IMR-90 (cell line): ENCODE measurements at regions not wholly inside any gene's neighbourhood (a gene's known extent, or its start where the extent isn't known, plus 50 kb on each side); places are given as distances from the start of the nearest gene placed in this dataset.

Source experiments
- ATAC-seq: fragments of 200-7000 bp; cut with Tn5 transposase; 2 replicates; pipeline ENCODE4 v1.9.1; 2020; ENCODE audit warnings: low read depth, mild to moderate bottlenecking, moderate library complexity
- BruUV-seq: library from RNA; stranded (reverse); fragments of 400-500 nt; replicated peaks from 2 replicates; lab custom pipeline; 2021; lab: Mats Ljungman, UMichigan
- CTCF ChIA-PET: fragments of 300-600 bp; formaldehyde crosslinking; extraction: SDS; loops from one replicate; lab custom pipeline; 2021; ENCODE audit warnings: antibody characterized with exemption; lab: Yijun Ruan, JAX
- POLR2A ChIA-PET: fragments of 300-600 bp; sonication (Branson Sonifier 250); formaldehyde crosslinking; loops from one replicate; lab custom pipeline; 2022; ENCODE audit warnings: antibody characterized with exemption; ENCODE audit not compliant: unreplicated experiment; lab: Charles Lee
- DNase-seq: peaks from one replicate; pipeline ENCODE4 v3.0.0; 2013
- H2AFZ ChIP-seq: replicated peaks from 2 replicates; pipeline ENCODE3; 2013; ENCODE audit warnings: low read length, mild to moderate bottlenecking; ENCODE audit not compliant: poor library complexity
- H2AK5ac ChIP-seq: 2 replicates; pipeline ENCODE4 v1.6.1; 2013; ENCODE audit warnings: low read depth, low read length, inconsistent platforms
- H2AK9ac ChIP-seq: replicated peaks from 2 replicates; pipeline ENCODE3; 2013; ENCODE audit warnings: mild to moderate bottlenecking, low read depth, low read length, moderate library complexity; ENCODE audit not compliant: poor library complexity
- H2BK120ac ChIP-seq: 2 replicates; pipeline ENCODE4 v1.6.1; 2013; ENCODE audit warnings: low read depth, low read length, inconsistent platforms
- H2BK15ac ChIP-seq: 3 replicates; pipeline ENCODE4 v1.6.1; 2013; ENCODE audit warnings: low read depth, low read length, inconsistent platforms
- H2BK20ac ChIP-seq: 2 replicates; pipeline ENCODE4 v1.6.1; 2013; ENCODE audit warnings: low read depth, mild to moderate bottlenecking, inconsistent platforms, low read length, moderate library complexity
- H2BK5ac ChIP-seq: 2 replicates; pipeline ENCODE4 v1.6.1; 2013; ENCODE audit warnings: mild to moderate bottlenecking, low read depth, low read length, inconsistent platforms; ENCODE audit not compliant: poor library complexity, severe bottlenecking
- H3K14ac ChIP-seq: replicated peaks from 2 replicates; pipeline ENCODE4 v1.6.1; 2013; ENCODE audit warnings: low read depth, low read length, inconsistent platforms
- H3K18ac ChIP-seq: 2 replicates; pipeline ENCODE4 v1.6.1; 2013; ENCODE audit warnings: low read depth, low read length, control low read depth
- H3K23ac ChIP-seq: 2 replicates; pipeline ENCODE4 v1.6.1; 2013; ENCODE audit warnings: low read depth, low read length, inconsistent platforms
- H3K27ac ChIP-seq: 2 replicates; pipeline ENCODE4 v1.5.1; 2013; ENCODE audit warnings: mild to moderate bottlenecking, control low read depth, low read length; ENCODE audit not compliant: insufficient read depth
- H3K27me3 ChIP-seq: 2 replicates; pipeline ENCODE4 v1.6.1; 2013; ENCODE audit warnings: low read length; ENCODE audit not compliant: control insufficient read depth, insufficient read depth
- H3K36me3 ChIP-seq: 2 replicates; pipeline ENCODE4 v1.6.1; 2013; ENCODE audit warnings: low read length, mixed read lengths; ENCODE audit not compliant: control insufficient read depth, insufficient read depth
- H3K4ac ChIP-seq: 2 replicates; pipeline ENCODE4 v1.6.1; 2013; ENCODE audit warnings: low read depth, low read length, inconsistent platforms
- H3K4me1 ChIP-seq: 2 replicates; pipeline ENCODE4 v1.6.1; 2013; ENCODE audit warnings: low read length, mixed read lengths; ENCODE audit not compliant: control insufficient read depth, insufficient read depth
- H3K4me2 ChIP-seq: 2 replicates; pipeline ENCODE4 v1.6.1; 2013; ENCODE audit warnings: low read depth, mild to moderate bottlenecking, control low read depth, low read length, moderate library complexity
- H3K4me3 ChIP-seq: 2 replicates; pipeline ENCODE4 v1.5.1; 2013; ENCODE audit warnings: low read depth, mild to moderate bottlenecking, control low read depth, low read length, moderate library complexity; ENCODE audit not compliant: insufficient read depth
- H3K56ac ChIP-seq: 2 replicates; pipeline ENCODE4 v1.6.1; 2013; ENCODE audit warnings: low read length, inconsistent platforms; ENCODE audit not compliant: insufficient read depth; ENCODE audit errors: extremely low read depth
- H3K79me1 ChIP-seq, 2 experiments: 2 replicates each; pipeline ENCODE4 v1.6.1; 2013; ENCODE audit warnings: low read length in 2 of 2, inconsistent platforms in 1 of 2, low read depth in 1 of 2
- H3K9ac ChIP-seq: 2 replicates; pipeline ENCODE4 v1.6.1; 2013; ENCODE audit warnings: low read depth, low read length, control low read depth
- H3K9me1 ChIP-seq: 2 replicates; pipeline ENCODE4 v1.6.1; 2013; ENCODE audit warnings: low read length, inconsistent platforms; ENCODE audit not compliant: insufficient read depth
- H3K9me3 ChIP-seq: 2 replicates; pipeline ENCODE4 v1.6.1; 2013; ENCODE audit warnings: low read length; ENCODE audit not compliant: control insufficient read depth, insufficient read depth
- H4K20me1 ChIP-seq: 2 replicates; pipeline ENCODE4 v1.6.1; 2013; ENCODE audit warnings: low read length, inconsistent platforms; ENCODE audit not compliant: insufficient read depth
- H4K5ac ChIP-seq: 2 replicates; pipeline ENCODE4 v1.6.1; 2013; ENCODE audit warnings: mild to moderate bottlenecking, low read depth, low read length, control low read depth
- H4K8ac ChIP-seq, 2 experiments: 2 replicates each; pipeline ENCODE4 v1.6.1; 2013; ENCODE audit warnings: low read depth in 2 of 2, low read length in 2 of 2, control low read depth in 1 of 2, inconsistent platforms in 1 of 2
- H4K91ac ChIP-seq: 2 replicates; pipeline ENCODE4 v1.6.1; 2013; ENCODE audit warnings: low read depth, low read length, inconsistent platforms; ENCODE audit not compliant: insufficient read depth
- BHLHE40 ChIP-seq: fragments of 150-350 bp; IDR thresholded peaks from 2 replicates; pipeline ENCODE4 v1.6.1; 2016; ENCODE audit warnings: mild to moderate bottlenecking, low read depth, low read length
- CEBPB ChIP-seq: IDR thresholded peaks from 2 replicates; pipeline ENCODE4 v1.6.1; 2012; ENCODE audit warnings: low read depth, low read length, improper control_type of control experiment
- CHD1 ChIP-seq: IDR thresholded peaks from 2 replicates; pipeline ENCODE4 v1.6.1; 2012; ENCODE audit warnings: low read depth, low read length, improper control_type of control experiment
- FOS ChIP-seq: fragments of 150-350 bp; IDR thresholded peaks from 2 replicates; pipeline ENCODE4 v1.6.1; 2016; ENCODE audit warnings: low read depth, low read length
- MAFK ChIP-seq: IDR thresholded peaks from 2 replicates; pipeline ENCODE4 v1.6.1; 2012; ENCODE audit warnings: low read depth, low read length, improper control_type of control experiment
- MAZ ChIP-seq: IDR thresholded peaks from 2 replicates; pipeline ENCODE4 v1.6.1; 2012; ENCODE audit warnings: low read depth, mild to moderate bottlenecking, low read length, improper control_type of control experiment, moderate library complexity, borderline replicate concordance
- MXI1 ChIP-seq: IDR thresholded peaks from 2 replicates; pipeline ENCODE4 v1.6.1; 2012; ENCODE audit warnings: low read depth, mild to moderate bottlenecking, low read length, moderate library complexity, borderline replicate concordance
- NFE2L2 ChIP-seq: fragments of 150-350 bp; IDR thresholded peaks from 2 replicates; pipeline ENCODE4 v1.6.1; 2016; ENCODE audit warnings: low read depth, mild to moderate bottlenecking, low read length
- POLR2A ChIP-seq: IDR thresholded peaks from 2 replicates; pipeline ENCODE4 v1.6.1; 2012; ENCODE audit warnings: mild to moderate bottlenecking, low read depth, low read length
- RAD21 ChIP-seq: IDR thresholded peaks from 2 replicates; pipeline ENCODE4 v1.6.1; 2012; ENCODE audit warnings: low read length, improper control_type of control experiment
- RCOR1 ChIP-seq: IDR thresholded peaks from 2 replicates; pipeline ENCODE4 v1.6.1; 2012; ENCODE audit warnings: mild to moderate bottlenecking, low read length, improper control_type of control experiment; ENCODE audit not compliant: insufficient replicate concordance
- RFX5 ChIP-seq: IDR thresholded peaks from 2 replicates; pipeline ENCODE4 v1.8.0; 2012; ENCODE audit warnings: low read depth, mild to moderate bottlenecking, low read length, moderate library complexity
- SMC3 ChIP-seq: fragments of 150-350 bp; IDR thresholded peaks from 2 replicates; pipeline ENCODE4 v1.6.1; 2016; ENCODE audit warnings: low read depth, mild to moderate bottlenecking, antibody characterized with exemption, low read length, moderate library complexity
- WGBS, 2 experiments: methylation state at CpG; one replicate each; pipeline versions ENCODE4 v1.1.5 to v1.1.7; 2013; ENCODE audit warnings: missing lambda C conversion rate in 2 of 2; ENCODE audit not compliant: insufficient read length in 1 of 2; ENCODE audit errors: extremely low coverage in 2 of 2; 5-methylcytosine and 5-hydroxymethylcytosine counted together
- dilution Hi-C: fragments of 300-500 bp; cut with HindIII; formaldehyde crosslinking; loops from one replicate; pipeline ENCODE4 v1.14.3; 2018; ENCODE audit warnings: low sequenced_read_pairs; ENCODE audit not compliant: unreplicated experiment
- in situ Hi-C: fragments of 300-500 bp; cut with MboI; formaldehyde crosslinking; loops from 3 replicates; pipeline ENCODE4 v1.14.3; 2019; ENCODE audit warnings: low sequenced_read_pairs, inconsistent platforms, mixed read lengths
- intact Hi-C: fragments of 100-400 bp; cut with micrococcal nuclease; formaldehyde crosslinking; loops from 2 replicates; pipeline ENCODE4 v1.10.0; 2022
- TF ChIP-seq, protein P1 (sequence below): fragments of 150-350 bp; IDR thresholded peaks from 2 replicates; pipeline ENCODE4 v1.6.1; 2017; ENCODE audit warnings: mild to moderate bottlenecking, antibody characterized with exemption, low read length, low read depth
- TF ChIP-seq, protein P2 (sequence below): conservative IDR thresholded peaks from 2 replicates; pipeline ENCODE4 v1.5.1; 2012; ENCODE audit warnings: mild to moderate bottlenecking, low read depth, low read length, improper control_type of control experiment
- TF ChIP-seq, protein P3 (sequence below): fragments of 150-350 bp; IDR thresholded peaks from 2 replicates; pipeline ENCODE4 v1.6.1; 2016; ENCODE audit warnings: low read depth, mild to moderate bottlenecking, low read length, moderate library complexity, borderline replicate concordance

DNA sequence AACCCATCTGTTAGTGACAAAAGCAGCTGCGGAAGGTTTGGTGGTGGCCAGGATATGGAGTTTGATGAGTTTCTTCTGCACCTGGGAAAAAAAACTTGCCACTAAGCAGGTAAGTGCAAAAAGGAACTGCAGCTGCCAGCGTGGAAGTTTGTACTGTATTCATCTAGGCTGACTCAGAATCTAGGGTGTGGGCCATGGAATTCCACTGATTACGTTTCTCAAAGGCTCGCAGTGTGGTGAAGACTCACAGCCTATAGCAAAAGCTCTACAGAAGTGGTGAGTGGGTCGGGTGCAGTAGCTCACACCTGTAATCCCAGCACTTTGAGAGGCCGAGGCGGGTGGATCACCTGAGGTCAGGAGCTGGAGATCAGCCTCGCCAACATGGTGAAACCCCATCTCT, 334.6 kb upstream of the GRM7 start:
- Histone ChIP-seq H3K9me3 (peaks cover 6% of the 10 kb centered on the region), H3K79me1 (no peaks in the 10 kb centered on the region), H4K20me1 (no peaks in the 10 kb centered on the region), H3K14ac (no peak overlapping the region), H2BK120ac (no peak overlapping the region), H2AK9ac (no peak overlapping the region), H4K5ac (no peak overlapping the region), H3K36me3 (no peaks in the 10 kb centered on the region), H3K23ac (no peak overlapping the region), H3K27me3 (no peaks in the 10 kb centered on the region), H3K4me3 (no peak overlapping the region), H2AFZ (no peak overlapping the region), H3K27ac (no peak overlapping the region), H3K4me1 (no peaks in the 10 kb centered on the region), H3K9ac (no peak overlapping the region), H3K4ac (no peak overlapping the region), H2AK5ac (no peak overlapping the region), H2BK15ac (no peak overlapping the region), H3K56ac (no peak overlapping the region), H2BK5ac (no peak overlapping the region), H3K18ac (no peak overlapping the region), H4K8ac (no peak overlapping the region), H2BK20ac (no peak overlapping the region), H4K91ac (no peak overlapping the region), H3K4me2 (no peak overlapping the region), H3K9me1 (no peaks in the 10 kb centered on the region)
- WGBS, 2 experiments, result 80% methylated on average over 1 of the region's 8 CpGs; no CpG with 5 or more reads in 1 of the 2 experiments
- ChIA-PET CTCF (no interaction called here), POLR2A (no interaction called here)
- ATAC-seq (no peak), DNase-seq (no peak)
- dilution Hi-C loops, result no loop called here
- no peak for TF ChIP-seq CHD1
- TF ChIP-seq, protein P1, sequence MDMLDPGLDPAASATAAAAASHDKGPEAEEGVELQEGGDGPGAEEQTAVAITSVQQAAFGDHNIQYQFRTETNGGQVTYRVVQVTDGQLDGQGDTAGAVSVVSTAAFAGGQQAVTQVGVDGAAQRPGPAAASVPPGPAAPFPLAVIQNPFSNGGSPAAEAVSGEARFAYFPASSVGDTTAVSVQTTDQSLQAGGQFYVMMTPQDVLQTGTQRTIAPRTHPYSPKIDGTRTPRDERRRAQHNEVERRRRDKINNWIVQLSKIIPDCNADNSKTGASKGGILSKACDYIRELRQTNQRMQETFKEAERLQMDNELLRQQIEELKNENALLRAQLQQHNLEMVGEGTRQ, result no peak
- TF ChIP-seq POLR2A, result no peak
- TF ChIP-seq RFX5, result no peak
- no peak for TF ChIP-seq RCOR1
- no peak for TF ChIP-seq RAD21
- no peak for TF ChIP-seq BHLHE40
- TF ChIP-seq, protein P2, sequence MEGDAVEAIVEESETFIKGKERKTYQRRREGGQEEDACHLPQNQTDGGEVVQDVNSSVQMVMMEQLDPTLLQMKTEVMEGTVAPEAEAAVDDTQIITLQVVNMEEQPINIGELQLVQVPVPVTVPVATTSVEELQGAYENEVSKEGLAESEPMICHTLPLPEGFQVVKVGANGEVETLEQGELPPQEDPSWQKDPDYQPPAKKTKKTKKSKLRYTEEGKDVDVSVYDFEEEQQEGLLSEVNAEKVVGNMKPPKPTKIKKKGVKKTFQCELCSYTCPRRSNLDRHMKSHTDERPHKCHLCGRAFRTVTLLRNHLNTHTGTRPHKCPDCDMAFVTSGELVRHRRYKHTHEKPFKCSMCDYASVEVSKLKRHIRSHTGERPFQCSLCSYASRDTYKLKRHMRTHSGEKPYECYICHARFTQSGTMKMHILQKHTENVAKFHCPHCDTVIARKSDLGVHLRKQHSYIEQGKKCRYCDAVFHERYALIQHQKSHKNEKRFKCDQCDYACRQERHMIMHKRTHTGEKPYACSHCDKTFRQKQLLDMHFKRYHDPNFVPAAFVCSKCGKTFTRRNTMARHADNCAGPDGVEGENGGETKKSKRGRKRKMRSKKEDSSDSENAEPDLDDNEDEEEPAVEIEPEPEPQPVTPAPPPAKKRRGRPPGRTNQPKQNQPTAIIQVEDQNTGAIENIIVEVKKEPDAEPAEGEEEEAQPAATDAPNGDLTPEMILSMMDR, result no peak
- TF ChIP-seq SMC3, result no peak
- no peak for TF ChIP-seq NFE2L2
- TF ChIP-seq MAZ, result no peak
- TF ChIP-seq CEBPB, result no peak
- TF ChIP-seq MAFK, result no peak
- no peak for TF ChIP-seq FOS
- TF ChIP-seq, protein P3, sequence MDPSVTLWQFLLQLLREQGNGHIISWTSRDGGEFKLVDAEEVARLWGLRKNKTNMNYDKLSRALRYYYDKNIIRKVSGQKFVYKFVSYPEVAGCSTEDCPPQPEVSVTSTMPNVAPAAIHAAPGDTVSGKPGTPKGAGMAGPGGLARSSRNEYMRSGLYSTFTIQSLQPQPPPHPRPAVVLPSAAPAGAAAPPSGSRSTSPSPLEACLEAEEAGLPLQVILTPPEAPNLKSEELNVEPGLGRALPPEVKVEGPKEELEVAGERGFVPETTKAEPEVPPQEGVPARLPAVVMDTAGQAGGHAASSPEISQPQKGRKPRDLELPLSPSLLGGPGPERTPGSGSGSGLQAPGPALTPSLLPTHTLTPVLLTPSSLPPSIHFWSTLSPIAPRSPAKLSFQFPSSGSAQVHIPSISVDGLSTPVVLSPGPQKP, result no peak
- TF ChIP-seq MXI1, result no peak
- intact Hi-C loops, result no loop called here
- BruUV-seq, result no TSS peak
- in situ Hi-C loops, result no loop called here
